ENCODE measurements at regions not wholly inside any gene's neighbourhood (a gene's known extent, or its start where the extent isn't known, plus 50 kb on each side); places are given as distances from the start of the nearest gene placed in this dataset.

- no peak for TF ChIP-seq EP300 (IDR thresholded peaks at IDR 0.05; ENCODE audit: borderline replicate concordance in 1 of 2, low read depth in 1 of 2, low read length in 1 of 2)
- no peak for TF ChIP-seq TAF1 (IDR thresholded peaks at IDR 0.05; ENCODE audit: borderline replicate concordance, low read depth, low read length)
- no peak for TF ChIP-seq PBX3 (IDR thresholded peaks at IDR 0.05)
- no peak for TF ChIP-seq CTCF (IDR thresholded peaks at IDR 0.05)
- TF ChIP-seq FOXM1 (IDR thresholded peaks at IDR 0.05; ENCODE audit: low read depth) = no peak
These were observed 192.2 kb upstream of the HS6ST1 start for GRCh38 chr2:128510701-128511397.

Data from SK-N-SH (cell line).